NCI-H2107 treated with DMSO at 0.1 percent for 48 hours (cell line): ENCODE measurements at regions not wholly inside any gene's neighbourhood (a gene's known extent, or its start where the extent isn't known, plus 50 kb on each side); places are given as distances from the start of the nearest gene placed in this dataset.
"Not testable (repeated sequence)": the region's sequence is repeated elsewhere in the genome, so short reads cannot be mapped to it uniquely, and the experiment has no call there.

Source experiments
- DNase-seq: peaks from one replicate; lab custom pipeline; 2025; ENCODE audit not compliant: unreplicated experiment; lab: John Stamatoyannopoulos, UW

DNA sequence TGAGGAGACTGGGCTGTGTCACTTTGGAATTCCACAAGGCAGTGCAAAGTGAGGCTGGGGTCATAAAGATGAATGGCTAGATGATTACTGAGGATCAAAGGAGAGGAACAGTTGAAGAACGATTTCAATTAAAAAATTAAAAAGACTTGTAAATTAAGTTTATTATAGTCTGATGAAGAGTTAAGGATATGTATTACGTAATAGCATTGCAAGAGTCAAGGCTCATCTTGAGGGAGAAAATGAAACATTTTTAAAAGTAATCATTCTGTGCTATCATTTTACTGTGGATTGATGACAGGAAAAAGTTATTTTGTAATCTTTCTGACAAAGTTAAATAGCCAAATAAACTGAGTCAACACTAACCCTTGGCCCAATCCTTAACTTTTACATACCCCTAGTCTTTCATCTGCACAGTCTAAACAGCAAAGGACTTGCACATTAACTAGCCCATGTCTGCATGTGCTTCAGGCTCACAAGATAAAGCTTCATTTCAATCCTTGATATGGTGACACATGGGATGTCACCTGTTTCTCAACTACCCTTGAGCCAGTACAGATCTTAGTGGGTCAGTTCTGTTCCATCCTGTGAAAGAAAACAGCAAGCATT is 465.5 kb upstream of the CTSO start:
- DNase-seq = no peak

- no peak for DNase-seq
Measured at GRCh38 chr4:156414406-156414805, 460.7 kb upstream of the CTSO start.

GRCh38 chr4:156413239-156414135 is 459.8 kb upstream of the CTSO start:
- DNase-seq = no peak

GRCh38 chr4:156411531-156411930 is 457.9 kb upstream of the CTSO start:
- no peak for DNase-seq

DNA sequence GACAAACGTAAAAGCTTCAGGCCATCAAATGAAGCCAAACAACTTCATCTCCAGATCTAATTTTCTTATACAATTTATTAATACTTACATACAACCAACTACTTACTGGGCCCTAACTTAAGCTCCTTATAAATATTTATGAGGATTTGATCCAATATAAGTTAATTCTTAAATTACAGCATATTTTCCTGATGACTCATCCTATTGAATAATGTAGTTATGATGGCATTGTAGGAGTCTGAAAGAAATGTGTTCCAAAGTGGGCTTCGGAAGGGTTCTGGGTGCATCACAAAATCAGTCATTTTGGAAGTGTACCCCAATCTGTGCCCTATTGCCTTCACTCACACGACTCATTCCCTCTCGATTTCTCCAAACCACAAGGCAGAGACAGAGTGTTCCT is 455.1 kb upstream of the CTSO start:
- no peak for DNase-seq

- no peak for DNase-seq
Measured at GRCh38 chr4:156401371-156401770, 447.7 kb upstream of the CTSO start.

- DNase-seq = no peak
Measured at GRCh38 chr4:156396534-156396933, 442.9 kb upstream of the CTSO start.

DNA sequence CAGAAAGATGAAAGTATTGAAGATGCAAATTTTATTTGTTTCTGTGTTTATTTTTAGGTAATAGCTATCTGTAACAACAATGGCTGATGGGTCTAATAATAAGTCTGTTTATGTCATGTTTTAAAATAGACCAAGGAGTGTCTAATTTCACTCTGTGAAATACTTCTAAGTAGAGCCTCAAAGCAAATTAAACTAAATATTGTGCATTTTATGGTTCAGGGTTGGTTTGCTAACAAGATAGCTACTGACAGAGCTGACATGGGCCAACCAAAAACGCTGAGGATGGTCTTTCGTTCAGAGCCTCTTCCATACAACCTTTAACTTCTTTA is 437.6 kb upstream of the CTSO start:
- DNase-seq = no peak

DNA sequence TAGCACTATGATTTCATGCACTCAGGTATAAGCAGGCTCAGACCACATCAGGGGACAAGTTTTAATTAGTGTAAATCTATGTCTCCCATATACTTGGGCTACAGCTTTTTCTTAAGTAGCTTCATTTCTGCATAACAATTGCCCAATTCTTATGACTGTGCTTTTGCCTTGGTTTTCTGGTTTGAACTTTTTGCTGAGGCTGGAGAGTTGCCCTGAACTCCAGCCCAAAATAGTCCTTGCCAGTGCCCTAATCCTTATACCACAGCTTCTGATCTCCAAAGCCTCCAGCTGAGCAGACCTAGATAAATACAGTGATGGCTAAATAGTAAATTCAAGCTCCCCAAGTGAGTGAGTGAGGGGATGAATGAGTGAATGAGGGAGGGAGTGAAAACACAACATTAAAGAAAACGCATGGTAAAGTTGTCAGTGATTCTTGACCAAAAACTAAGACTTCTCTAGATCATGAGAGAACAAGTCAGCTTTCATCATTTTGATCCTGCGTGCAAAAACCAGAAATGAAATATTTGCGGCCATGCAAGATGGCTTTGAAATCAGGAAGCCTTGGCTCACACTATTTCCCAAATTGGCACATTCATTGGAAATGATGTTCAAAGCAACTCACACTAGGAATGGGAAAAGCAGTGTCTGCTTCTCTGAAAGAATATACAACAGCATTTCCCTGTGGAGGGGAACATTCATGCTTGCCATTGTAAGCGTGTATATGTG is 437.1 kb upstream of the CTSO start:
- DNase-seq = no peak

GRCh38 chr4:156388826-156389225 is 435.2 kb upstream of the CTSO start:
- no peak for DNase-seq

GRCh38 chr4:156378033-156378665 is 424.5 kb upstream of the CTSO start:
- peak; percentile 36 for DNase-seq

- DNase-seq = no peak
Measured at GRCh38 chr4:156377036-156377710, 423.5 kb upstream of the CTSO start.

GRCh38 chr4:156374894-156375293 is 421.2 kb upstream of the CTSO start:
- DNase-seq = no peak

DNA sequence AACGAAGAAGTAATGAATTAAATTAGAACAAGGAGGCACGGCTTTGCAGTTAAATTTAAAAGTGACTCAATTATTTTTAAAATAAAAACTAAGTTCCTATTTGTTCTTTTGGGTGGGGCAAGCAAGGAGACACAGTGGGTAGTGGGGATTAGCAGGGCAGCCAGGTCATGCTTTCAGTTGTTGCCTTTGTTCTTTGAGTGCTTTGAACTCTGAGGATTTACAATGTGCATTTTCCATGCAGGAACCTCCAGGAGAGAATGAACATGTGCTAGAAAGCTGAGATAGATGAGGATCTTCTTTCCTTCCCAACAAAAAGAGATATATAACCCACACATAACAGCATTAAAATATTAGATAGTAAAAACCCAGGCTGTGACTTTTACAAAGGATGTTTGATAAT is 420.4 kb upstream of the CTSO start:
- DNase-seq = no peak

- DNase-seq = not testable (repeated sequence)
Measured at GRCh38 chr4:156367502-156367901, 413.8 kb upstream of the CTSO start.

- no peak for DNase-seq
Measured at GRCh38 chr4:156362581-156362980, 408.9 kb upstream of the CTSO start.

- no peak for DNase-seq
Measured at GRCh38 chr4:156347412-156348075, 393.9 kb upstream of the CTSO start.

- DNase-seq = no peak
Measured at GRCh38 chr4:156346959-156347385, 393.3 kb upstream of the CTSO start.

GRCh38 chr4:156344397-156344796 is 390.7 kb upstream of the CTSO start:
- DNase-seq = no peak

GRCh38 chr4:156336511-156336910 is 382.8 kb upstream of the CTSO start:
- no peak for DNase-seq
